HepG2 (cell line): ENCODE measurements at regions not wholly inside any gene's neighbourhood (a gene's known extent, or its start where the extent isn't known, plus 50 kb on each side); places are given as distances from the start of the nearest gene placed in this dataset.

Experiments
- ATF2 ChIP-seq: sonication (generic); formaldehyde crosslinking; IDR thresholded peaks from 2 replicates; pipeline ENCODE4 v1.4.0; 2020; ENCODE audit warnings: missing genetic modification reagents
- BCL6 ChIP-seq: IDR thresholded peaks from 2 replicates; pipeline ENCODE4 v1.6.1; 2016; ENCODE audit warnings: missing genetic modification reagents, missing compliant biosample characterization
- CBFB ChIP-seq: sonication (generic); formaldehyde crosslinking; IDR thresholded peaks from 2 replicates; pipeline ENCODE4 v1.4.0; 2020; ENCODE audit warnings: missing genetic modification reagents
- CEBPB ChIP-seq: IDR thresholded peaks from 2 replicates; pipeline ENCODE4 v1.6.1; 2011; ENCODE audit warnings: low read depth, low read length, improper control_type of control experiment, borderline replicate concordance
- HMGXB4 ChIP-seq, 2 experiments: sonication (generic) in 1 of 2; formaldehyde crosslinking in 1 of 2; IDR thresholded peaks; 2 replicates each; pipeline versions ENCODE4 v1.4.0 to v1.6.1; 2018 to 2020; ENCODE audit warnings: missing genetic modification reagents in 2 of 2, borderline replicate concordance in 1 of 2, low read depth in 1 of 2, mild to moderate bottlenecking in 1 of 2, missing biosample characterization in 1 of 2
- HNRNPL ChIP-seq: fragments of 200-400 bp; formaldehyde crosslinking; IDR thresholded peaks from 2 replicates; pipeline ENCODE4 v1.6.1; 2017; ENCODE audit warnings: mild to moderate bottlenecking, low read depth, low read length
- KLF13 ChIP-seq: sonication (generic); formaldehyde crosslinking; IDR thresholded peaks from 2 replicates; pipeline ENCODE4 v1.4.0; 2020; ENCODE audit warnings: mild to moderate bottlenecking, missing genetic modification reagents
- NFAT5 ChIP-seq: sonication (generic); formaldehyde crosslinking; IDR thresholded peaks from 2 replicates; pipeline ENCODE4 v1.4.0; 2020; ENCODE audit warnings: missing genetic modification reagents
- RAD51 ChIP-seq: fragments of 450-650 bp; IDR thresholded peaks from 2 replicates; pipeline ENCODE4 v1.6.1; 2016; ENCODE audit warnings: borderline replicate concordance
- RFXANK ChIP-seq: IDR thresholded peaks from 2 replicates; pipeline ENCODE4 v1.6.1; 2016
- RNF2 ChIP-seq: fragments of 450-650 bp; conservative IDR thresholded peaks from 2 replicates; pipeline ENCODE4 v1.6.1; 2016; ENCODE audit warnings: low read depth
- SALL2 ChIP-seq: sonication (generic); formaldehyde crosslinking; IDR thresholded peaks from 2 replicates; pipeline ENCODE4 v1.8.1; 2023; ENCODE audit warnings: mild to moderate bottlenecking, missing genetic modification reagents, inconsistent platforms
- TAF1 ChIP-seq: sonication (generic); formaldehyde crosslinking; IDR thresholded peaks from 2 replicates; pipeline ENCODE4 v1.4.0; 2020; ENCODE audit warnings: missing genetic modification reagents
- TFDP1 ChIP-seq: IDR thresholded peaks from 2 replicates; pipeline ENCODE4 v1.6.1; 2016; ENCODE audit warnings: missing compliant biosample characterization, missing genetic modification reagents, borderline replicate concordance
- THAP11 ChIP-seq: IDR thresholded peaks from 2 replicates; pipeline ENCODE4 v1.6.1; 2016; ENCODE audit warnings: missing biosample characterization, missing genetic modification reagents
- ZBTB38 ChIP-seq: sonication (generic); formaldehyde crosslinking; IDR thresholded peaks from 2 replicates; pipeline ENCODE4 v1.5.1; 2020; ENCODE audit warnings: mild to moderate bottlenecking, missing genetic modification reagents
- ZFY ChIP-seq: sonication (generic); formaldehyde crosslinking; IDR thresholded peaks from 2 replicates; pipeline ENCODE4 v1.4.0; 2020; ENCODE audit warnings: missing genetic modification reagents
- ZFYVE20 ChIP-seq: sonication (generic); formaldehyde crosslinking; IDR thresholded peaks from 2 replicates; pipeline ENCODE4 v1.8.0; 2023; ENCODE audit warnings: low read depth, mild to moderate bottlenecking, moderate library complexity, missing genetic modification reagents, borderline replicate concordance
- ZNF317 ChIP-seq: sonication (generic); formaldehyde crosslinking; IDR thresholded peaks from 2 replicates; pipeline ENCODE4 v1.5.0; 2020; ENCODE audit warnings: mild to moderate bottlenecking, missing genetic modification reagents
- ZNF556 ChIP-seq: sonication (generic); formaldehyde crosslinking; IDR thresholded peaks from 2 replicates; pipeline ENCODE4 v1.4.0; 2020; ENCODE audit warnings: mild to moderate bottlenecking, missing genetic modification reagents, borderline replicate concordance
- ZNF674 ChIP-seq: sonication (generic); formaldehyde crosslinking; IDR thresholded peaks from 2 replicates; pipeline ENCODE4 v1.5.0; 2020; ENCODE audit warnings: low read depth, mild to moderate bottlenecking, missing genetic modification reagents
- ZNF788 ChIP-seq: sonication (generic); formaldehyde crosslinking; IDR thresholded peaks from 2 replicates; pipeline ENCODE4 v1.5.0; 2020; ENCODE audit warnings: mild to moderate bottlenecking, missing genetic modification reagents, borderline replicate concordance

GRCh38 chr14:76953311-76953945 lies 75.1 kb downstream of the IRF2BPL start (continued):
- TF ChIP-seq BCL6 (CRISPR knock-in tag), result 0 out of 2 replicates have a peak, but pooled peaks have one; percentile 27
- TF ChIP-seq ZBTB38 (CRISPR knock-in tag), result peak; percentile 50; the same call in 1 of the 2 replicates
- TF ChIP-seq CEBPB, result no peak
- TF ChIP-seq RFXANK (CRISPR knock-in tag), result no peak
- no peak for TF ChIP-seq RNF2
- TF ChIP-seq ZNF674, result no peak
- no peak for TF ChIP-seq ZNF556 (CRISPR knock-in tag)
- TF ChIP-seq KLF13, result no peak
- no peak for TF ChIP-seq RAD51
- peak; percentile 57; the same call in 1 of the 2 replicates for TF ChIP-seq TAF1 (CRISPR knock-in tag)
- TF ChIP-seq CBFB (CRISPR knock-in tag), result no peak
- TF ChIP-seq SALL2 (CRISPR knock-in tag), result no peak
- TF ChIP-seq THAP11 (CRISPR knock-in tag), result no peak
- peak; percentile 36; the same call in 1 of the 2 replicates for TF ChIP-seq TFDP1 (CRISPR knock-in tag)
- no peak for TF ChIP-seq ZFYVE20 (CRISPR knock-in tag)
- peak; percentile 18; the same call in 1 of the 2 replicates for TF ChIP-seq ZNF788 (CRISPR knock-in tag)
- peak; percentile 79 for TF ChIP-seq ZFY (CRISPR knock-in tag)
- no peak for TF ChIP-seq NFAT5 (CRISPR knock-in tag)
- TF ChIP-seq HMGXB4 (CRISPR knock-in tag; IDR thresholded peaks at IDR 0.05; ENCODE audit: borderline replicate concordance in 1 of 2, low read depth in 1 of 2), result 0 out of 4 replicates have a peak, but pooled peaks of 1 of the 2 experiments have one; percentile 19
- TF ChIP-seq ZNF317 (CRISPR knock-in tag), result no peak
- TF ChIP-seq ATF2 (CRISPR knock-in tag), result no peak
- peak; percentile 86 for TF ChIP-seq HNRNPL
